Osteocyte (in vitro differentiated cells): ENCODE measurements at regions not wholly inside any gene's neighbourhood (a gene's known extent, or its start where the extent isn't known, plus 50 kb on each side); places are given as distances from the start of the nearest gene placed in this dataset.

Experiments
- DNase-seq: peaks from one replicate; pipeline ENCODE4 v3.0.0; 2021; ENCODE audit warnings: mixed read lengths; ENCODE audit not compliant: unreplicated experiment; ENCODE audit errors: extremely low spot score
- H3K27ac Mint-ChIP-seq: one replicate; pipeline ENCODE4 v1.8.0; 2021; ENCODE audit warnings: mild to moderate bottlenecking, mixed read lengths; ENCODE audit not compliant: unreplicated experiment
- H3K27me3 Mint-ChIP-seq: one replicate; pipeline ENCODE4 v1.8.0; 2021; ENCODE audit warnings: mixed read lengths; ENCODE audit not compliant: unreplicated experiment
- H3K36me3 Mint-ChIP-seq: one replicate; pipeline ENCODE4 v1.8.0; 2021; ENCODE audit warnings: mixed read lengths; ENCODE audit not compliant: unreplicated experiment
- H3K4me1 Mint-ChIP-seq: one replicate; pipeline ENCODE4 v1.8.0; 2021; ENCODE audit warnings: mixed read lengths; ENCODE audit not compliant: unreplicated experiment
- H3K4me3 Mint-ChIP-seq: one replicate; pipeline ENCODE4 v1.8.0; 2021; ENCODE audit warnings: mild to moderate bottlenecking, moderate library complexity, mixed read lengths; ENCODE audit not compliant: unreplicated experiment
- H3K9me3 Mint-ChIP-seq: one replicate; pipeline ENCODE4 v1.8.0; 2021; ENCODE audit warnings: mixed read lengths; ENCODE audit not compliant: unreplicated experiment
- TF ChIP-seq, protein P1 (sequence below): fragments of 200-600 bp; sonication (generic); IDR thresholded peaks from 2 replicates; pipeline ENCODE4 v1.5.0; 2021; ENCODE audit warnings: antibody characterized with exemption, mild to moderate bottlenecking, moderate library complexity

- H3K9me3 Mint-ChIP-seq, result no peaks in the 10 kb centered on the region
- H3K27ac Mint-ChIP-seq, result no peak overlapping the region
- DNase-seq, result peak; percentile 80
- no peaks in the 10 kb centered on the region for H3K36me3 Mint-ChIP-seq
- TF ChIP-seq, protein P1, sequence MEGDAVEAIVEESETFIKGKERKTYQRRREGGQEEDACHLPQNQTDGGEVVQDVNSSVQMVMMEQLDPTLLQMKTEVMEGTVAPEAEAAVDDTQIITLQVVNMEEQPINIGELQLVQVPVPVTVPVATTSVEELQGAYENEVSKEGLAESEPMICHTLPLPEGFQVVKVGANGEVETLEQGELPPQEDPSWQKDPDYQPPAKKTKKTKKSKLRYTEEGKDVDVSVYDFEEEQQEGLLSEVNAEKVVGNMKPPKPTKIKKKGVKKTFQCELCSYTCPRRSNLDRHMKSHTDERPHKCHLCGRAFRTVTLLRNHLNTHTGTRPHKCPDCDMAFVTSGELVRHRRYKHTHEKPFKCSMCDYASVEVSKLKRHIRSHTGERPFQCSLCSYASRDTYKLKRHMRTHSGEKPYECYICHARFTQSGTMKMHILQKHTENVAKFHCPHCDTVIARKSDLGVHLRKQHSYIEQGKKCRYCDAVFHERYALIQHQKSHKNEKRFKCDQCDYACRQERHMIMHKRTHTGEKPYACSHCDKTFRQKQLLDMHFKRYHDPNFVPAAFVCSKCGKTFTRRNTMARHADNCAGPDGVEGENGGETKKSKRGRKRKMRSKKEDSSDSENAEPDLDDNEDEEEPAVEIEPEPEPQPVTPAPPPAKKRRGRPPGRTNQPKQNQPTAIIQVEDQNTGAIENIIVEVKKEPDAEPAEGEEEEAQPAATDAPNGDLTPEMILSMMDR, result no peak
- H3K27me3 Mint-ChIP-seq, result no peaks in the 10 kb centered on the region
- H3K4me3 Mint-ChIP-seq, result no peak overlapping the region
- no peaks in the 10 kb centered on the region for H3K4me1 Mint-ChIP-seq
Observed at GRCh38 chr12:34395056-34396005, 373.0 kb downstream of the ALG10 start.

DNA sequence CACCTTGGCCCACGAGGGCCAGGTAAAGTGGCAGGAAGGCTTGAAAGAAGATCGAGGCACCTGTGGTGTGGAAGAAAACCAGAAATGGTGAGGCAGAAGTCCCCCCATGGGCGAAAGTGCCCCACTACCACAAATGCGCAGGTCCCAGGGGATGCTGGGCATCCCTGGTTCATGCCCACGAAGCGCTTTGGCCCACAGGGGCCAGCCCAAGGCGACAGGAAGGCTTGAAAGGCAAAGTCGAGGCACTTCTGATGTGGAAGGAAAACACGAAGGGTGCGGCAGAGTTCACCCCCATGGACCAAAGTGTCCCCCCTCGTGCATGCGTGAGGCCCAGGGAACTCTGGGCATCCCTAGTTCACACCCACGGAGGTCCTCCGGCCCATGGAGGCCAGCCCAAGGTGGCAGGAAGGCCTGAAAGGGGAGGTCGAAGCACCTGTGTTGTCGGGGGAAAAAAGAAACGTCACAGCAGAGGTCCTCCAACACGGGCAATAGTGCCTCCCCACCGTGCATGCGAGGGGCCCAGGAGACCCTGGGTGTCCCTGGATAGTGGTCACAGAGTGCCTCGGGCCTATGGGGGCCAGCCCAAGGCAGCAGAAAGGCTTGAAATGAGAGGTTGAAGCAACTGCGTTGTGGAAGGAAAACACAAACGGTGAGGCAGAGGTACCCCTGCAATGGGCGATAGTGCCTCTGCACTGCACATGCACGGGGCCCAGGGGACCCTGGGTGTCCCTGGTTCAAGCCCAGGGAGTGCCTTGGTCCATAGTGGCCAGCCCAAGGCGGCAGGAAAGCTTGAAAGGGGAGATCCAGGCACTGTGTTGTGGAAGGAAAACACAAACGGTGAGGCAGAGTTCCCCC, 373.9 kb downstream of the ALG10 start:
- Mint-ChIP-seq H3K4me3 (no peak overlapping the region), H3K4me1 (no peaks in the 10 kb centered on the region), H3K9me3 (peaks cover 4% of the 10 kb centered on the region), H3K36me3 (no peaks in the 10 kb centered on the region), H3K27me3 (no peaks in the 10 kb centered on the region), H3K27ac (no peak overlapping the region)
- TF ChIP-seq, protein P1, result no peak
- peak; percentile 79 for DNase-seq

- DNase-seq, result peak; percentile 78
- H3K36me3 Mint-ChIP-seq, result no peaks in the 10 kb centered on the region
- H3K9me3 Mint-ChIP-seq, result peaks cover 4% of the 10 kb centered on the region
- H3K4me1 Mint-ChIP-seq, result no peaks in the 10 kb centered on the region
- H3K27ac Mint-ChIP-seq, result no peak overlapping the region
- no peaks in the 10 kb centered on the region for H3K27me3 Mint-ChIP-seq
- TF ChIP-seq, protein P1, result no peak
- no peak overlapping the region for H3K4me3 Mint-ChIP-seq
Observed at GRCh38 chr12:34396861-34397590, 374.7 kb downstream of the ALG10 start.

- Mint-ChIP-seq H3K9me3 (peaks cover 4% of the 10 kb centered on the region), H3K4me3 (no peak overlapping the region), H3K27ac (no peak overlapping the region), H3K36me3 (no peaks in the 10 kb centered on the region), H3K27me3 (no peaks in the 10 kb centered on the region), H3K4me1 (no peaks in the 10 kb centered on the region)
- TF ChIP-seq, protein P1, result no peak
- peak; percentile 57 for DNase-seq
Observed at GRCh38 chr12:34397591-34398365, 375.5 kb downstream of the ALG10 start.
